Endothelial cell of umbilical vein (primary cell): ENCODE measurements at regions not wholly inside any gene's neighbourhood (a gene's known extent, or its start where the extent isn't known, plus 50 kb on each side); places are given as distances from the start of the nearest gene placed in this dataset.

ENCODE experiments used
- JUN ChIP-seq: IDR thresholded peaks from 2 replicates; pipeline ENCODE4 v1.6.1; 2011; ENCODE audit warnings: borderline replicate concordance, low read depth; ENCODE audit not compliant: insufficient read length, insufficient read depth
- MAX ChIP-seq: IDR thresholded peaks from 2 replicates; pipeline ENCODE4 v1.6.1; 2011; ENCODE audit not compliant: insufficient read depth, insufficient read length
- TF ChIP-seq, protein P1 (sequence below), 2 donors: IDR thresholded peaks; 1 replicate in 1 of 2; 2 replicates in 1 of 2; pipeline ENCODE4 v1.5.1; 2011; ENCODE audit warnings: low read length in 2 of 2, mild to moderate bottlenecking in 2 of 2, moderate library complexity in 2 of 2, control low read depth in 1 of 2, inconsistent platforms in 1 of 2, low read depth in 1 of 2; ENCODE audit not compliant: insufficient read depth in 1 of 2; ENCODE audit errors: extremely low read depth in 1 of 2

DNA sequence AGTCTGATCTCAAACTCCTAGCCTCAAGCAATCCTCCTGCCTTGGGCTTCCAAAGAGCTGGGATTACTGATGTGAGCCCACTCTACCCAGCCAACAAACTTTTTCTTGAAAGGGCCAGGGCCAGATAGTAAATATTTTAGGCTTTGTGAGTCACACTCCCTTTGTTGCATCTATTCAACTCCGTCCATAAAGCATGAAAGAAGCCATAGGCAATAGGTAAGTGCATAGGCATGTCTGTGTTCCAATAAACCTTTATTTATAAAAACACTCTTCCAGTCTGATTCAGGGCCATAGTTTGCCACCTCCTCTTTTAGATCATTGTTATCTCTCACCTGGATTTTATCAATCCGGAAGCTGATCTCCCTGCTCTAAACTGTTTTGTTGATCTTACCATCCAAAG, 105.6 kb upstream of the BMPER start:
- TF ChIP-seq, protein P1, sequence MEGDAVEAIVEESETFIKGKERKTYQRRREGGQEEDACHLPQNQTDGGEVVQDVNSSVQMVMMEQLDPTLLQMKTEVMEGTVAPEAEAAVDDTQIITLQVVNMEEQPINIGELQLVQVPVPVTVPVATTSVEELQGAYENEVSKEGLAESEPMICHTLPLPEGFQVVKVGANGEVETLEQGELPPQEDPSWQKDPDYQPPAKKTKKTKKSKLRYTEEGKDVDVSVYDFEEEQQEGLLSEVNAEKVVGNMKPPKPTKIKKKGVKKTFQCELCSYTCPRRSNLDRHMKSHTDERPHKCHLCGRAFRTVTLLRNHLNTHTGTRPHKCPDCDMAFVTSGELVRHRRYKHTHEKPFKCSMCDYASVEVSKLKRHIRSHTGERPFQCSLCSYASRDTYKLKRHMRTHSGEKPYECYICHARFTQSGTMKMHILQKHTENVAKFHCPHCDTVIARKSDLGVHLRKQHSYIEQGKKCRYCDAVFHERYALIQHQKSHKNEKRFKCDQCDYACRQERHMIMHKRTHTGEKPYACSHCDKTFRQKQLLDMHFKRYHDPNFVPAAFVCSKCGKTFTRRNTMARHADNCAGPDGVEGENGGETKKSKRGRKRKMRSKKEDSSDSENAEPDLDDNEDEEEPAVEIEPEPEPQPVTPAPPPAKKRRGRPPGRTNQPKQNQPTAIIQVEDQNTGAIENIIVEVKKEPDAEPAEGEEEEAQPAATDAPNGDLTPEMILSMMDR (IDR thresholded peaks at IDR 0.05; ENCODE audit: extremely low read depth in 1 of 2, insufficient read depth in 1 of 2, low read depth in 1 of 2, low read length in 2 of 2): no peak
- TF ChIP-seq JUN: no peak
- no peak for TF ChIP-seq MAX
